ENCODE measurements at regions not wholly inside any gene's neighbourhood (a gene's known extent, or its start where the extent isn't known, plus 50 kb on each side); places are given as distances from the start of the nearest gene placed in this dataset.
"Not testable (repeated sequence)": the region's sequence is repeated elsewhere in the genome, so short reads cannot be mapped to it uniquely, and the experiment has no call there.

- DNase-seq: no peak
Measured at GRCh38 chr3:25844891-25845290, 55.0 kb downstream of the OXSM start.

- DNase-seq: no peak
Measured at GRCh38 chr3:25846282-25846681, 56.4 kb downstream of the OXSM start.

GRCh38 chr3:25849091-25849490, 59.2 kb downstream of the OXSM start:
- DNase-seq: no peak

GRCh38 chr3:25849641-25850385, 59.9 kb downstream of the OXSM start:
- DNase-seq: no peak

DNA sequence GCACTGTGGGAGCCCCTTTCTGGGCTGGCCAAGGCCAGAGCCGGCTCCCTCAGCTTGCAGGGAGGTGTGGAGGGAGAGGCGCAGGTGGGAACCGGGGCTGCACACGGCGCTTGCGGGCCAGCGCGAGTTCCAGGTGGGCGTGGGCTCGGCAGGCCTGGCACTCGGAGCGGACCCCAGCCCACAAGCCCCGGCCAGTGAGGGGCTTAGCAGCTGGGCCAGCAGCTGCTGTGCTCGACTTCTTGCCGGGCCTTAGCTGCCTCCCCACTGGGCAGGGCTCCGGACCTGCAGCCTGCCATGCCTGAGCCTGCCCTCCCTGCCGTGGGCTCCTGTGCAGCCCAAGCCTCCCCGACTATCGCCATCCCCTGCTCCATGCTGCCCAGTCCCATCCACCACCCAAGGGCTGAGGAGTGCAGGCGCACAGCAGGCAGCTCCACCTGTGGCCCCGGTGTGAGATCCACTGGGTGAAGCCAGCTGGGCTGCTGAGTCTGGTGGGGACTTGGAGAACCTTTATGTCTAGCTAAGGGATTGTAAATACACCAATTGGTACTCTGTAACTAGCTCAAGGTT, 61.9 kb downstream of the OXSM start:
- DNase-seq: not testable (repeated sequence)

- no peak for DNase-seq
Measured at GRCh38 chr3:25854214-25854613, 64.3 kb downstream of the OXSM start.

- DNase-seq: no peak
Measured at GRCh38 chr3:25854635-25855034, 64.7 kb downstream of the OXSM start.

DNA sequence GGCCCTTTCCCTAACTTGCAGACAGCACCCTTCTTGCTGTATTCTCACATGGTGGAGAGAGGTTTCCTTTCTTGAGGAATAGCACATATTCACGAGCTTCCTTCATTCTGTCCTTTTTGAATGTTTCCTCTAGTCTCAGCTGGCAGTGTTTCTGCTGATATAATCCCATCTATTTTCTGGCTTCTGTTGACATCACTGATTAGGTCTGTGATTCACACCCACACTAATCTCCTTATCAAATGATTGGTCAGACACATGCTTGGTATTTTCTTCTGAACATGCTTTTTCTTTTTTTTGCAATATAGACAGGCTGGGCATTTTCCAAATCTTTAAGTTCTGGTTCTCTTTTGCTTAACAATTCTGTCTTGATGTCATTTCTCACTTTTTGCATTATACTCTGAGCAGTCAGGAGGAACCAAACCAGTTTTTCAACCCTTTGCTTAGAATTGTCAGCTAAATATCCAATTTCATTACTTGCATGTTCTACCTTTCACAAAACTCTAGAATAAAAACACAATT, 65.4 kb downstream of the OXSM start:
- no peak for DNase-seq

- no peak for DNase-seq
Measured at GRCh38 chr3:25856902-25857518, 67.1 kb downstream of the OXSM start.

DNA sequence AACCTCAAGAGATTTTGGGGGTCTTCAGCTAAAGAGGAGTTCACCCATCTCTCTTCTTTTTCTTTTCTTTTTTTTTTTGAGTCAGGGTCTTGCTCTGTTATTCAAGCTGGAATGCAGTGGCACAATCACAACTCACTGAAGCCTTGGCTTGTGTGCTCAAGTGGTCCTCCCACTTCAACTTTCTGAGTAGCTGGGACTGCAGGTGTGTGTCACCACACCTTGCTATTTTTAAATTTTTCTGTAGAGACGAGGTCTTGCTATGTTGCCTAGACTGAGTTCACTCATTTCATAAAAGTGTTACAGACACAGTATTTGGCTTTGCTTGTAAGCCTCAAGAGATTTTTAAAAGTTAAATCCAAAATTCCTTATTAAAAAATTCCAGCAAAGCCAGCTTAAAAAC, 71.7 kb downstream of the OXSM start:
- no peak for DNase-seq

GRCh38 chr3:25863011-25863415, 73.1 kb downstream of the OXSM start:
- DNase-seq: no peak

GRCh38 chr3:25863416-25863959, 73.6 kb downstream of the OXSM start:
- DNase-seq: no peak

- DNase-seq: no peak
Measured at GRCh38 chr3:25870452-25870851, 80.6 kb downstream of the OXSM start.

GRCh38 chr3:25872200-25872877, 82.4 kb downstream of the OXSM start:
- no peak for DNase-seq

- DNase-seq: no peak
Measured at GRCh38 chr3:25883492-25883891, 93.6 kb downstream of the OXSM start.

DNA sequence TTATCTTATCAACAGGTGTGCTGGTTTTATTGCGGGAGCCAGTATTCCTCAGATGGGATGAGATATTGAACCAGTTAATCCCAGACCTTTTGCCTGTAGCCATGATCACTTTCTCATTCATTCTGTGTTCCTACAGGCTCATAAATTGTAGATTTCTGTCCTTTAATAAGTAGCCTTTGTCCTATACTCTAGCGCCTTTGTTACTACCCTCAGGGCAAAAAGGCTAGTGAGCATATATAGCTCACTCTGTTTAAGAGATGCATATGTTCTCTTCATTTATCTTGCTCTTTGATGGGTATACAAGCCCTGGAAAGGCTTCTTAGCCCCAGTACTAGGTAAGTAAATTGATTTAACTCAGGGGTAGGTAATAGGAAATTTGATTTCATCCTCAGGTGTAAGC, 95.1 kb downstream of the OXSM start:
- no peak for DNase-seq

DNA sequence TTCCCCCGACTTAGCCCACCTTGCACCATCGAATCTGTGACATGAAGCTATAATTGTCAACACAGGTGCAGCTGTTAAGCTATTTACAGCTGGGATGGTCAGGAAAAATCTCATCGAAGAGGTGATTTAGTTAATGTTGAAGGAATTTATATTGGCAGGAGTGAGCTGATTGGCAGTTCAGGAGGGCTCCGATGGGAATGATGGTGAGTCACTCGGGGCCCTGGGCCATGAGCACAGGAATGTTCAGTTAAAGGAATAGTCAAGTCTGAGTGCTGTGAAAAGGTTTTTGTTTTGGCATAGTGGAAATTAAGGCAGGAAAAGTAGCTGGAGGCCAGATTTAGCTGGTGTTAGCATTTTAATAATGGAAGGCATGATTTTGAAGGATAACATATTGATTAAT, 95.7 kb downstream of the OXSM start:
- no peak for DNase-seq

GRCh38 chr3:25887907-25888306, 98.0 kb downstream of the OXSM start:
- DNase-seq: no peak

GRCh38 chr3:25888892-25889524, 99.1 kb downstream of the OXSM start:
- no peak for DNase-seq

- DNase-seq: no peak
Measured at GRCh38 chr3:25889525-25889917, 99.6 kb downstream of the OXSM start.

DNA sequence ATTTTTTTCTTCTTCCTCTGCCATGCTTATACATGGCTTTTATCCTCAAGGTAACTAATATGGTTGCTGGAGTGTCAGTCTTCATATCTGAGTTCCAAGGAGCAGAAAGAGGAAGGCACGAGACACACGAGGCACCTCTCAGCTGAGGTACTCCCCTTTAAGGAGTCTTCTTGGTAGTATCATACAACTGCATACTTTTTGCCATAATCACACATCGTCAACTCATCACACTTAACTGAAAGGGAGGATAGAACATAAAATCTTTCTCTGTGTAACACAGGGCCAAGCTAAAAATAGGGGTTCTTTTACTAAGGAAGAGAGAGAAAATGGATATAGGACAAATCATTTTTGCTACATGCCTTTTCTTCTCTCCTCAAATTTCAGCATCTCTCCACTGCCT, 104.2 kb downstream of the OXSM start:
- DNase-seq: no peak

- DNase-seq: no peak
Measured at GRCh38 chr3:25895031-25895430, 105.1 kb downstream of the OXSM start.

GRCh38 chr3:25895443-25895842, 105.6 kb downstream of the OXSM start:
- DNase-seq: no peak
